ENCODE measurements at regions not wholly inside any gene's neighbourhood (a gene's known extent, or its start where the extent isn't known, plus 50 kb on each side); places are given as distances from the start of the nearest gene placed in this dataset.

DNA sequence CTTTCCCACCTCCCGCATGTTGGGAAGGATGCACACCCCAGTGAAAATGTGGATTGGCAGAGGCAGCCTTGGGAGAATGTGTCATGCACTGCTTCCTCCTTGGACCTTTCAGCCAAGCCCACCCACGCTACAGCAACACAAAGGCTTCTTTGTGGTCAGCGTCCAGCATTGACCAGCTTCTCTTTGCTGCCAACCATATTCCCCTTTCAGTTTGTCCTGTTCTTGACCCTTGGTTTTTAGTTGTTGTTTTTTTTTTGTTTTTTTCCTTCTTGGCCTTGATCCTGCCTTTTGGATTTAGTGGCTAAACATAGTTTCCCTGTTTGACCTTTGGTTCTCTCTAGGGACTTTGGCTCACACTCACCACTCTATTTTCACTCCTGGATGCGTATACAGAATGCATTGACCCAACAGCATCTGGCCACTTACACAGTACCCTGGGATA lies 573.6 kb downstream of the INSC start:
- H3K27ac ChIP-seq (replicated peaks; ENCODE audit: low read length): no peak overlapping the region

DNA sequence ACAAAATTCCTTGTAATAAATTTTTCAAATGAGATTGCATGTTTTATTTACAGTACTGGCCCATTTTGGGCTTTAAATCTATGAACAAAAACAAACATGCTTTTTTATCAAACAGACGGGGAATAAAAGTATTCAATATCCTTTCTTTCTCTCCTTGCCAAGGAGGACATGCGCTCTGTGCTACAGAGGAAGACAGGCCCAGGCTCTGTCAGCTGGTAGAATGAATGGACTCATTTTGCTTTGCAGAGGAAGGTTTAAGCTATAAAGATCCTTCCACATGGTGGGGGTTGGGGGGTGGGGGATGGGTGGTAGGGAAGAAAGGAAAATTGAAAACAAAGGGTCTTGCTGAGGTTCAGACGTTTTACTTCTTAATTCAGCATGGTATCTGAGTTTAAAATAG lies 575.6 kb downstream of the INSC start:
- Histone ChIP-seq H3K27ac (replicated peaks; ENCODE audit: low read length) (no peak overlapping the region), H2BK12ac (ENCODE audit: low read length) (no peak overlapping the region), H3K9ac (ENCODE audit: low read depth, low read length, poor library complexity) (no peak overlapping the region), H3K9me3 (replicated peaks in 1 of 2; ENCODE audit: control insufficient read depth in 2 of 2, insufficient read depth in 1 of 2, low read depth in 1 of 2, low read length in 2 of 2) (no peaks in the 10 kb centered on the region), H3K23ac (ENCODE audit: low read depth, low read length, poor library complexity) (no peak overlapping the region), H3K14ac (ENCODE audit: low read length) (no peak overlapping the region), H2BK5ac (ENCODE audit: low read length) (no peak overlapping the region), H3K4ac (ENCODE audit: low read length) (no peak overlapping the region), H3K27me3 (ENCODE audit: control insufficient read depth in 3 of 3, insufficient read depth in 3 of 3, low read depth in 1 of 3, low read length in 3 of 3) (no peaks in the 10 kb centered on the region), H3K4me3 (ENCODE audit: low read length in 2 of 2) (no peak overlapping the region), H3K18ac (ENCODE audit: low read length) (no peak overlapping the region), H2BK15ac (ENCODE audit: low read length) (no peak overlapping the region), H4K91ac (ENCODE audit: low read depth, low read length, poor library complexity) (no peak overlapping the region), H3K4me2 (ENCODE audit: insufficient read depth, low read length, poor library complexity, severe bottlenecking) (no peak overlapping the region), H3K4me1 (ENCODE audit: control insufficient read depth in 2 of 2, insufficient read depth in 1 of 2, low read depth in 1 of 2, low read length in 2 of 2) (peaks cover 0 to under 1% of the 10 kb centered on the region in 2 donors), H4K8ac (ENCODE audit: low read depth, low read length) (no peak overlapping the region), H2AK5ac (ENCODE audit: low read depth, low read length) (no peak overlapping the region), H3K36me3 (replicated peaks in 1 of 2; ENCODE audit: control insufficient read depth in 2 of 2, insufficient read depth in 2 of 2, low read length in 2 of 2) (no peaks in the 10 kb centered on the region), H3K79me1 (ENCODE audit: low read depth, low read length) (no peaks in the 10 kb centered on the region), H2BK120ac (ENCODE audit: low read depth, low read length) (no peak overlapping the region), H2AFZ (ENCODE audit: low read length) (peak overlapping the region; percentile 9)
- no peak for DNase-seq (ENCODE audit: low spot score)
- WGBS, 2 donors (ENCODE audit: extremely low coverage in 2 of 2, insufficient read length in 2 of 2, insufficient replicate concordance in 1 of 2): no CpG with 5 or more reads among the region's 3 CpGs

More for the DNA sequence above, 573.6 kb downstream of the INSC start:
- Histone ChIP-seq H3K4ac (ENCODE audit: low read length) (no peak overlapping the region), H3K4me2 (ENCODE audit: insufficient read depth, low read length, poor library complexity, severe bottlenecking) (no peak overlapping the region), H3K4me3 (ENCODE audit: low read length in 2 of 2) (no peak overlapping the region), H2AFZ (ENCODE audit: low read length) (no peak overlapping the region), H3K14ac (ENCODE audit: low read length) (no peak overlapping the region), H2BK120ac (ENCODE audit: low read depth, low read length) (no peak overlapping the region), H3K36me3 (replicated peaks in 1 of 2; ENCODE audit: control insufficient read depth in 2 of 2, insufficient read depth in 2 of 2, low read length in 2 of 2) (no peaks in the 10 kb centered on the region), H2AK5ac (ENCODE audit: low read depth, low read length) (no peak overlapping the region), H3K18ac (ENCODE audit: low read length) (no peak overlapping the region), H3K23ac (ENCODE audit: low read depth, low read length, poor library complexity) (no peak overlapping the region), H4K91ac (ENCODE audit: low read depth, low read length, poor library complexity) (no peak overlapping the region), H3K9ac (ENCODE audit: low read depth, low read length, poor library complexity) (no peak overlapping the region), H3K79me1 (ENCODE audit: low read depth, low read length) (no peaks in the 10 kb centered on the region), H2BK5ac (ENCODE audit: low read length) (no peak overlapping the region), H2BK12ac (ENCODE audit: low read length) (no peak overlapping the region), H3K4me1 (ENCODE audit: control insufficient read depth in 2 of 2, insufficient read depth in 1 of 2, low read depth in 1 of 2, low read length in 2 of 2) (peaks cover 0 to 3% of the 10 kb centered on the region in 2 donors), H2BK15ac (ENCODE audit: low read length) (no peak overlapping the region), H3K27me3 (ENCODE audit: control insufficient read depth in 3 of 3, insufficient read depth in 3 of 3, low read depth in 1 of 3, low read length in 3 of 3) (no peaks in the 10 kb centered on the region), H3K9me3 (replicated peaks in 1 of 2; ENCODE audit: control insufficient read depth in 2 of 2, insufficient read depth in 1 of 2, low read depth in 1 of 2, low read length in 2 of 2) (no peaks in the 10 kb centered on the region), H4K8ac (ENCODE audit: low read depth, low read length) (no peak overlapping the region)
- DNase-seq (ENCODE audit: low spot score): no peak
- WGBS, 2 donors (ENCODE audit: extremely low coverage in 2 of 2, insufficient read length in 2 of 2, insufficient replicate concordance in 1 of 2): no CpG with 5 or more reads among the region's 4 CpGs

DNA sequence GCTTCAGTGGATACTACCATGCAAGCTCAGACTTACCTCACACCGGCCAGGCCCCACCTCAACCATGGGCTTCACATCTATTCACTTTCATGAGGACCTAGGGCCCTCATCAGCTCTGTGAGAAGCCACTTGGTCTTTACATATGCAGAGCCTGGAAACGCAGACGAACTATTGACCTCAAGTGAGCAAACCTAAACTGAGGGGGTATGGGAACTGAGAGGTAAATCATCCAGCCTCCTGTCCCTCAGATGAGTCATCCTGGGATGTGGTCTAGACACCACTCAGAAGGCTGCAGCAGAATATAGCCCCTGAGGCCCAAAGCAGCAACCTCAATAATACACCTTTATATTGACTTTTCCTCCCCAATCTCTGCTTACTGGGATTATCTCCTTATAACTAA lies 578.0 kb downstream of the INSC start:
- Histone ChIP-seq H2BK120ac (ENCODE audit: low read depth, low read length) (no peak overlapping the region), H4K91ac (ENCODE audit: low read depth, low read length, poor library complexity) (no peak overlapping the region), H2AK5ac (ENCODE audit: low read depth, low read length) (no peak overlapping the region), H3K23ac (ENCODE audit: low read depth, low read length, poor library complexity) (no peak overlapping the region), H3K4ac (ENCODE audit: low read length) (no peak overlapping the region), H3K27me3 (ENCODE audit: control insufficient read depth in 3 of 3, insufficient read depth in 3 of 3, low read depth in 1 of 3, low read length in 3 of 3) (no peaks in the 10 kb centered on the region), H2AFZ (ENCODE audit: low read length) (no peak overlapping the region), H3K27ac (replicated peaks; ENCODE audit: low read length) (no peak overlapping the region), H2BK5ac (ENCODE audit: low read length) (no peak overlapping the region), H3K4me3 (ENCODE audit: low read length in 2 of 2) (no peak overlapping the region), H3K36me3 (replicated peaks in 1 of 2; ENCODE audit: control insufficient read depth in 2 of 2, insufficient read depth in 2 of 2, low read length in 2 of 2) (no peaks in the 10 kb centered on the region), H3K14ac (ENCODE audit: low read length) (no peak overlapping the region), H3K79me1 (ENCODE audit: low read depth, low read length) (no peaks in the 10 kb centered on the region), H2BK12ac (ENCODE audit: low read length) (no peak overlapping the region), H4K8ac (ENCODE audit: low read depth, low read length) (no peak overlapping the region), H3K9me3 (replicated peaks in 1 of 2; ENCODE audit: control insufficient read depth in 2 of 2, insufficient read depth in 1 of 2, low read depth in 1 of 2, low read length in 2 of 2) (no peaks in the 10 kb centered on the region), H3K18ac (ENCODE audit: low read length) (no peak overlapping the region), H3K4me2 (ENCODE audit: insufficient read depth, low read length, poor library complexity, severe bottlenecking) (no peak overlapping the region), H3K9ac (ENCODE audit: low read depth, low read length, poor library complexity) (no peak overlapping the region), H3K4me1 (ENCODE audit: control insufficient read depth in 2 of 2, insufficient read depth in 1 of 2, low read depth in 1 of 2, low read length in 2 of 2) (no peaks in the 10 kb centered on the region), H2BK15ac (ENCODE audit: low read length) (no peak overlapping the region)
- no peak for DNase-seq (ENCODE audit: low spot score)
- no CpG with 5 or more reads among the region's 3 CpGs for WGBS, 2 donors (ENCODE audit: extremely low coverage in 2 of 2, insufficient read length in 2 of 2, insufficient replicate concordance in 1 of 2)

DNA sequence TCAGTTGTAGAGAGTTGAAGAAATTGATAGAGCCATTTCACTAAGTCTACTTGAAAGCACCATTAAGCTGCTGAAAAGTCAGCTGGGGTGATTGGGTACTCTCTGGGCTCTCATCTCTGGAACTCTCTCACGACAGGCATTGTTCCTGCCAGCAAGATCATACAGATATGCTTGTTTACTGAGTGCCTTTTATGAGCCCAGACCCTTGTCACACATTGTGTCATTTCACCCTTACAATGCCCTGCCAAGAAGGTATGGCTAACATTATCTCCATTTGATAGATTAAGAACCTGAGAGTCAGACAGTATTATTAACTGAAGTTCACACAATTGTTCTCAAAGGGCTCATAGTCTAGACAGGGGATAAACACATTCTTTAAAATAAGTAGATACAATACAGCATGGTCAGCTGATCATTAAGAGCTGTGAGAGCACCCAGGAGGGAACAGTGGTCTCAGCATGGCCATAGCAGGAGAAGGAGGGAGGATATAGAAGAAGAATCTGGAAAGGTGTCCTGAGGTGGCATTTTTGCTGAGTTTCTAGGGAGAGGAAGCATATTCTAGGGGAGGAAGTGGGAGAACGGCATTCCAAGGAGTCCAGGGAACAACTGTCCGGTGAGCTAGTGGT lies 580.5 kb downstream of the INSC start:
- Histone ChIP-seq H3K36me3 (replicated peaks in 1 of 2; ENCODE audit: control insufficient read depth in 2 of 2, insufficient read depth in 2 of 2, low read length in 2 of 2) (no peaks in the 10 kb centered on the region), H4K91ac (ENCODE audit: low read depth, low read length, poor library complexity) (no peak overlapping the region), H3K9me3 (replicated peaks in 1 of 2; ENCODE audit: control insufficient read depth in 2 of 2, insufficient read depth in 1 of 2, low read depth in 1 of 2, low read length in 2 of 2) (no peaks in the 10 kb centered on the region), H2AFZ (ENCODE audit: low read length) (no peak overlapping the region), H2BK15ac (ENCODE audit: low read length) (no peak overlapping the region), H3K27me3 (ENCODE audit: control insufficient read depth in 3 of 3, insufficient read depth in 3 of 3, low read depth in 1 of 3, low read length in 3 of 3) (no peaks in the 10 kb centered on the region), H4K8ac (ENCODE audit: low read depth, low read length) (no peak overlapping the region), H2AK5ac (ENCODE audit: low read depth, low read length) (no peak overlapping the region), H2BK12ac (ENCODE audit: low read length) (no peak overlapping the region), H3K4me2 (ENCODE audit: insufficient read depth, low read length, poor library complexity, severe bottlenecking) (no peak overlapping the region), H3K23ac (ENCODE audit: low read depth, low read length, poor library complexity) (no peak overlapping the region), H3K4ac (ENCODE audit: low read length) (no peak overlapping the region), H2BK120ac (ENCODE audit: low read depth, low read length) (no peak overlapping the region), H3K9ac (ENCODE audit: low read depth, low read length, poor library complexity) (no peak overlapping the region), H3K4me3 (ENCODE audit: low read length in 2 of 2) (no peak overlapping the region), H3K4me1 (ENCODE audit: control insufficient read depth in 2 of 2, insufficient read depth in 1 of 2, low read depth in 1 of 2, low read length in 2 of 2) (no peaks in the 10 kb centered on the region), H3K14ac (ENCODE audit: low read length) (no peak overlapping the region), H3K18ac (ENCODE audit: low read length) (no peak overlapping the region), H3K27ac (replicated peaks; ENCODE audit: low read length) (no peak overlapping the region), H2BK5ac (ENCODE audit: low read length) (no peak overlapping the region), H3K79me1 (ENCODE audit: low read depth, low read length) (no peaks in the 10 kb centered on the region)
- no peak for DNase-seq (ENCODE audit: low spot score)
- WGBS, 2 donors (ENCODE audit: extremely low coverage in 2 of 2, insufficient read length in 2 of 2, insufficient replicate concordance in 1 of 2): no CpG with 5 or more reads among the region's 3 CpGs

All from neuronal stem cell (in vitro differentiated cells).